ENCODE measurements at regions not wholly inside any gene's neighbourhood (a gene's known extent, or its start where the extent isn't known, plus 50 kb on each side); places are given as distances from the start of the nearest gene placed in this dataset.

DNA sequence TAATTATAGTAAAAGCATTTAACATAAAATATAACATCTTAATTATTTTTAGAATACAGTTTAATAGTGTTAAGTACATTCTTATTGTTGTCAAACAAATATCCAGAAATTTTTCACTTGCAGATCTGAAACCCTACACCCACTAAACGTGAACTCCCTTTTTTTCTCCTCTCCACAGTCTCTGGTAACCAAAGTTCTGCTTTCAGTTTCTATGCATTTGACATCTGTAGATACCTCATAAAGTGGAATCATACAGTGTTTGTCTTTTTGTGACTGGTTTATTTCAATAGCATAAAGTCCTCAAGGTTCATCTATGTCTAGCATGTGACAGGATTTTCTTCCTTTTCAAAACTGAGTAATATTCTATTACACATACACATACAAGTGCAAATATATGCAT, 286.3 kb downstream of the BTBD3 start:
- no peaks in the 10 kb centered on the region for H3K36me3 ChIP-seq (ENCODE audit: control insufficient read depth, insufficient read depth, low read length)
- H3K27me3 ChIP-seq (ENCODE audit: control insufficient read depth, insufficient read depth, low read length), result no peaks in the 10 kb centered on the region
- TF ChIP-seq, protein P1, sequence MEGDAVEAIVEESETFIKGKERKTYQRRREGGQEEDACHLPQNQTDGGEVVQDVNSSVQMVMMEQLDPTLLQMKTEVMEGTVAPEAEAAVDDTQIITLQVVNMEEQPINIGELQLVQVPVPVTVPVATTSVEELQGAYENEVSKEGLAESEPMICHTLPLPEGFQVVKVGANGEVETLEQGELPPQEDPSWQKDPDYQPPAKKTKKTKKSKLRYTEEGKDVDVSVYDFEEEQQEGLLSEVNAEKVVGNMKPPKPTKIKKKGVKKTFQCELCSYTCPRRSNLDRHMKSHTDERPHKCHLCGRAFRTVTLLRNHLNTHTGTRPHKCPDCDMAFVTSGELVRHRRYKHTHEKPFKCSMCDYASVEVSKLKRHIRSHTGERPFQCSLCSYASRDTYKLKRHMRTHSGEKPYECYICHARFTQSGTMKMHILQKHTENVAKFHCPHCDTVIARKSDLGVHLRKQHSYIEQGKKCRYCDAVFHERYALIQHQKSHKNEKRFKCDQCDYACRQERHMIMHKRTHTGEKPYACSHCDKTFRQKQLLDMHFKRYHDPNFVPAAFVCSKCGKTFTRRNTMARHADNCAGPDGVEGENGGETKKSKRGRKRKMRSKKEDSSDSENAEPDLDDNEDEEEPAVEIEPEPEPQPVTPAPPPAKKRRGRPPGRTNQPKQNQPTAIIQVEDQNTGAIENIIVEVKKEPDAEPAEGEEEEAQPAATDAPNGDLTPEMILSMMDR (IDR thresholded peaks at IDR 0.05; ENCODE audit: insufficient read depth, low read length, poor library complexity, severe bottlenecking), result no peak
- DNase-seq (ENCODE audit: low read depth), result no peak
- no peak overlapping the region for H3K4me3 ChIP-seq (ENCODE audit: low read depth, low read length)

DNA sequence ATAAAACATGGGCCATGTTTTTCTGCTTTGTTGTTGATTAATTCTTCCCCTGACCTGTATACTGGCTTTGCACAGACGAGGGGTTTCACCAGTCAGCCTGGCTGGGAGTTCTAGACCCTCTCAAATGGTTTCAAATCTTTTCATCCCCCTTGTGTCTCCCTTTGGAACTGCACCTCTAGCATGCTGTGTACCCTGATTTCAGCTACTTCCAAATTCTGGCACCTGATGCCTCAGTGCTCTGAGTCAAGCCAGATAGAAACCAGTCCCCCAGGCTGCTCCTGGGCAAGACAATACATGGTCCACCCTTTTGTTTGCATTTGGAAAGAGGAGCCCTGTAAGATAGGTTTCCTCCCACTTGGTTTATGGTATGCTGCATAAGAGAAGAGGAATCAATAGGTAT, 290.2 kb downstream of the BTBD3 start:
- TF ChIP-seq, protein P1 (IDR thresholded peaks at IDR 0.05; ENCODE audit: insufficient read depth, low read length, poor library complexity, severe bottlenecking), result peak; percentile 72
- Histone ChIP-seq H3K27me3 (ENCODE audit: control insufficient read depth, insufficient read depth, low read length) (no peaks in the 10 kb centered on the region), H3K4me3 (ENCODE audit: low read depth, low read length) (no peak overlapping the region), H3K36me3 (ENCODE audit: control insufficient read depth, insufficient read depth, low read length) (no peaks in the 10 kb centered on the region)
- DNase-seq (ENCODE audit: low read depth), result peak; percentile 1

DNA sequence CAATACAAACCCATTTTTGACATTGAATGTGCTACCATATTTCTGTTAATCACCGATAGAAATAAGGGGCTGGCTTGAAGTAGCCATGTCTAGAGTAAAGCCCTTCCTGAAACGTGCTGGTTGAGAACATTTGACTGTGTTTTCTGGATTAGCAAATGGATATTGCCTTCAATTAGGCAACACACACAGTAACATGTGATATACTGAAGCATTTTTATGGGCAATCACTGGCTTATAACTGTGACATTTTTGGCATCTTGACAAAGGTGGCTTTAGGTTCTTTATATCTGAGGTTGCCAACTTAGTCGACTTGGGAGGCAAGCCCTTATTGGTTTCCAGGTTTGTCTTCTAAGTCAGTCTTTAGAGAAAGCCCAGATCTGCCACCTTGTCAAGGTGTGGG, 292.9 kb downstream of the BTBD3 start:
- TF ChIP-seq, protein P1 (IDR thresholded peaks at IDR 0.05; ENCODE audit: insufficient read depth, low read length, poor library complexity, severe bottlenecking), result no peak
- Histone ChIP-seq H3K36me3 (ENCODE audit: control insufficient read depth, insufficient read depth, low read length) (no peaks in the 10 kb centered on the region), H3K27me3 (ENCODE audit: control insufficient read depth, insufficient read depth, low read length) (no peaks in the 10 kb centered on the region), H3K4me3 (ENCODE audit: low read depth, low read length) (no peak overlapping the region)
- no peak for DNase-seq (ENCODE audit: low read depth)

DNA sequence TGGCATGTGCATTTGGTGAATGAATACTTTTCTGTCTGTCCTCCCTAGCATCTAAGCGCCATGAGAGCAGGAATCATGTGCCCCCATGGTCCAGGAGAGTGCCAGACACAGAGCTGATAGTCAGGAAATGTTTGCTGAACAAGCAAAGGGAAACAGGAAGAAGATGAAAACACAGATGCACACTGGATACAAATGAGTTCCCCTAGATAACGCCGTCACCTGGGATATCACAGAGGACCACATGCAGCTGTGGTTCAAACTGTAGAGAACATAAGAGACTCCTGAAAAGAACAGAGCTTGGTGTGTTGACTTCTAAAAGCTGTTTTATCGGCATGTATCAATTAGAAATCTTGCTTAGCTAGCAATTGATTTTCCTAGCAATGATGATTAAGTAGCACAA, 293.7 kb downstream of the BTBD3 start:
- DNase-seq (ENCODE audit: low read depth), result no peak
- TF ChIP-seq, protein P1 (IDR thresholded peaks at IDR 0.05; ENCODE audit: insufficient read depth, low read length, poor library complexity, severe bottlenecking), result no peak
- H3K4me3 ChIP-seq (ENCODE audit: low read depth, low read length), result no peak overlapping the region
- no peaks in the 10 kb centered on the region for H3K36me3 ChIP-seq (ENCODE audit: control insufficient read depth, insufficient read depth, low read length)
- no peaks in the 10 kb centered on the region for H3K27me3 ChIP-seq (ENCODE audit: control insufficient read depth, insufficient read depth, low read length)

DNA sequence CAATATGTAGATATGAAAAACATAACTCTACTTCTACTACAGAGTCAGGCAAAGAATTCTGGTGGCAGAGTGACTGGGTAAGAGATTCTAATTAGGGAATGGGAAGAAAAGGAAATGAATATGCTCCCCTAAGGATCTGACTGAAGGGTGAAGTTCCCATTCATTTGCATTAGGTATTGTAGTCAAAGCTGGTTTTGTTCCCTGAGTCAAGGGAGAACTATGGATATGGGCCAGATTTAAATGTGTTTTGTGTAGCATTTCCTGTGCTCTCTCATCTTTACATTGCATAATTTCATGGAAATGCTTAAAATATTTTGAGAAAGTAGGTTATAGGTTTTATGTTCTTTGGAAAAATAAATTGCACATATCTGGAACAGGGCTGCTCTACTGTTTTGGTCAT, 299.7 kb downstream of the BTBD3 start:
- Histone ChIP-seq H3K27me3 (ENCODE audit: control insufficient read depth, insufficient read depth, low read length) (no peaks in the 10 kb centered on the region), H3K36me3 (ENCODE audit: control insufficient read depth, insufficient read depth, low read length) (no peaks in the 10 kb centered on the region), H3K4me3 (ENCODE audit: low read depth, low read length) (no peak overlapping the region)
- TF ChIP-seq, protein P1 (IDR thresholded peaks at IDR 0.05; ENCODE audit: insufficient read depth, low read length, poor library complexity, severe bottlenecking), result no peak
- DNase-seq (ENCODE audit: low read depth), result no peak

DNA sequence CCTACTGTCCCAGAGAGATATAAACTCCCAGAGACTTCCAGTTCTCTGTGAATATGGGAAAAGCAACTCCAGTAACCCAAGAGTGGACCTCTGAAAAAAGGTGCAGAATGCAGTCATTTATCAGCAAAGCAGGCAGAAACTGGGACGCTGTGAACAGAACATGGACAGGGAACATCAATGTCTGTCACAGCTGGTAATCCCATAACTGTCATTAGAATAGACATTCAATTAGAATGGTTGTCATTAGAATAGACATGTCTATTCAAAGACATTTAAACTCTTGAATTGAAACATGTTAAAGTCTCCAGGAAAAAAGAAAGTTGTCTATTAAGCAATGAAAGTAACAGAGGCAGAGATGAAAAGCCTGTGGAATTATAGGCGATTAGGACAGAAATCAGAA, 302.1 kb downstream of the BTBD3 start:
- DNase-seq (ENCODE audit: low read depth), result no peak
- H3K36me3 ChIP-seq (ENCODE audit: control insufficient read depth, insufficient read depth, low read length), result no peaks in the 10 kb centered on the region
- TF ChIP-seq, protein P1 (IDR thresholded peaks at IDR 0.05; ENCODE audit: insufficient read depth, low read length, poor library complexity, severe bottlenecking), result no peak

More for the DNA sequence above, 302.1 kb downstream of the BTBD3 start:
- Histone ChIP-seq H3K27me3 (ENCODE audit: control insufficient read depth, insufficient read depth, low read length) (no peaks in the 10 kb centered on the region), H3K4me3 (ENCODE audit: low read depth, low read length) (no peak overlapping the region)
